ENCODE measurements at regions not wholly inside any gene's neighbourhood (a gene's known extent, or its start where the extent isn't known, plus 50 kb on each side); places are given as distances from the start of the nearest gene placed in this dataset.

GRCh38 chr17:70405492-70406220, 236.3 kb downstream of the KCNJ2 start:
- ATAC-seq (peak; percentile 62 to 65), DNase-seq (no peak)
- intact Hi-C loops (cut with DNase I) = no loop called here
- Histone ChIP-seq H3K36me3 (no peaks in the 10 kb centered on the region), H3K4me3 (no peak overlapping the region), H3K9me3 (no peaks in the 10 kb centered on the region), H3K27me3 (ENCODE audit: low read depth) (no peaks in the 10 kb centered on the region), H3K4me1 (peaks cover 9% of the 10 kb centered on the region), H3K27ac (no peak overlapping the region)
- TF ChIP-seq CTCF (IDR thresholded peaks at IDR 0.05) = no peak

GRCh38 chr17:70407506-70407905, 238.2 kb downstream of the KCNJ2 start:
- Histone ChIP-seq H3K36me3 (no peaks in the 10 kb centered on the region), H3K4me3 (no peak overlapping the region), H3K4me1 (peaks cover 9% of the 10 kb centered on the region), H3K27me3 (ENCODE audit: low read depth) (no peaks in the 10 kb centered on the region), H3K9me3 (no peaks in the 10 kb centered on the region), H3K27ac (no peak overlapping the region)
- intact Hi-C loops (cut with DNase I) = no loop called here
- DNase-seq (no peak), ATAC-seq (no peak)
- TF ChIP-seq CTCF (IDR thresholded peaks at IDR 0.05) = no peak

- Histone ChIP-seq H3K36me3 (no peaks in the 10 kb centered on the region), H3K4me1 (peaks cover 9% of the 10 kb centered on the region), H3K4me3 (no peak overlapping the region), H3K9me3 (no peaks in the 10 kb centered on the region), H3K27ac (no peak overlapping the region), H3K27me3 (ENCODE audit: low read depth) (no peaks in the 10 kb centered on the region)
- DNase-seq = no peak
- no peak for TF ChIP-seq CTCF (IDR thresholded peaks at IDR 0.05)
- ATAC-seq = no peak
- intact Hi-C loops (cut with DNase I) = no loop called here
These were observed 239.4 kb downstream of the KCNJ2 start for GRCh38 chr17:70408768-70409167.

GRCh38 chr17:70414300-70414699, 245.0 kb downstream of the KCNJ2 start:
- DNase-seq = no peak
- Histone ChIP-seq H3K36me3 (no peaks in the 10 kb centered on the region), H3K27ac (no peak overlapping the region), H3K4me1 (no peaks in the 10 kb centered on the region), H3K4me3 (no peak overlapping the region), H3K27me3 (ENCODE audit: low read depth) (no peaks in the 10 kb centered on the region), H3K9me3 (no peaks in the 10 kb centered on the region)
- TF ChIP-seq CTCF (IDR thresholded peaks at IDR 0.05) = no peak
- no peak for ATAC-seq
- intact Hi-C loops (cut with DNase I) = no loop called here

- Histone ChIP-seq H3K9me3 (no peaks in the 10 kb centered on the region), H3K27ac (no peak overlapping the region), H3K36me3 (no peaks in the 10 kb centered on the region), H3K4me1 (no peaks in the 10 kb centered on the region), H3K27me3 (ENCODE audit: low read depth) (no peaks in the 10 kb centered on the region), H3K4me3 (no peak overlapping the region)
- DNase-seq = no peak
- no peak for ATAC-seq
- intact Hi-C loops (cut with DNase I) = no loop called here
- no peak for TF ChIP-seq CTCF (IDR thresholded peaks at IDR 0.05)
These were observed 251.6 kb downstream of the KCNJ2 start for GRCh38 chr17:70420861-70421445.

Measured in lower lobe of right lung (tissue), 2 donors.